ENCODE measurements at regions not wholly inside any gene's neighbourhood (a gene's known extent, or its start where the extent isn't known, plus 50 kb on each side); places are given as distances from the start of the nearest gene placed in this dataset.

GRCh38 chr21:14603202-14603601 lies 57.1 kb upstream of the SAMSN1 start:
- DNase-seq, result no peak

GRCh38 chr21:14602382-14602958 lies 56.4 kb upstream of the SAMSN1 start:
- DNase-seq, result no peak

GRCh38 chr21:14600569-14601297 lies 54.6 kb upstream of the SAMSN1 start:
- no peak for DNase-seq

GRCh38 chr21:14598065-14598464 lies 52.0 kb upstream of the SAMSN1 start:
- DNase-seq, result no peak
